Vagina (tissue), 2 donors: ENCODE measurements at regions not wholly inside any gene's neighbourhood (a gene's known extent, or its start where the extent isn't known, plus 50 kb on each side); places are given as distances from the start of the nearest gene placed in this dataset.

Experiments used
- CTCF ChIP-seq, 3 experiments: fragments of 450-650 bp in 2 of 3; fragments of 200-600 bp in 1 of 3; sonication (generic) in 1 of 3; IDR thresholded peaks; one replicate each; pipeline ENCODE4 v1.5.1; 2017 to 2019; ENCODE audit warnings: antibody characterized with exemption in 3 of 3, mild to moderate bottlenecking in 2 of 3, moderate library complexity in 2 of 3
- POLR2A ChIP-seq, 2 donors: fragments of 450-650 bp; IDR thresholded peaks; one replicate each; pipeline ENCODE4 v1.6.1; 2017; ENCODE audit warnings: antibody characterized with exemption in 2 of 2, mild to moderate bottlenecking in 2 of 2, moderate library complexity in 2 of 2
- POLR2AphosphoS5 ChIP-seq, 2 donors: sonication (generic); formaldehyde crosslinking; IDR thresholded peaks; one replicate each; pipeline ENCODE4 v1.9.0; 2017; ENCODE audit warnings: antibody characterized with exemption in 2 of 2, mild to moderate bottlenecking in 2 of 2, low read depth in 1 of 2; ENCODE audit not compliant: insufficient read depth in 1 of 2

- TF ChIP-seq CTCF (IDR thresholded peaks at IDR 0.05): no peak
- TF ChIP-seq POLR2AphosphoS5 (IDR thresholded peaks at IDR 0.05; ENCODE audit: insufficient read depth in 1 of 2, low read depth in 1 of 2): no peak
- no peak for TF ChIP-seq POLR2A (IDR thresholded peaks at IDR 0.05)
Measured at GRCh38 chr12:125604976-125605375, 539.7 kb downstream of the AACS start.
